Right lobe of liver (tissue), 4 donors: ENCODE measurements at regions not wholly inside any gene's neighbourhood (a gene's known extent, or its start where the extent isn't known, plus 50 kb on each side); places are given as distances from the start of the nearest gene placed in this dataset.
"Not testable (repeated sequence)": the region's sequence is repeated elsewhere in the genome, so short reads cannot be mapped to it uniquely, and the experiment has no call there.

ENCODE experiments used
- CTCF ChIP-seq, 4 donors: fragments of 200-600 bp in 3 of 4; fragments of 450-650 bp in 1 of 4; IDR thresholded peaks; one replicate each; pipeline versions ENCODE4 v1.5.1 to v1.8.0; 2016 to 2022; ENCODE audit warnings: antibody characterized with exemption in 4 of 4, mild to moderate bottlenecking in 2 of 4
- POLR2A ChIP-seq: fragments of 450-650 bp; IDR thresholded peaks from one replicate; pipeline ENCODE4 v1.6.1; 2017; ENCODE audit warnings: antibody characterized with exemption, mild to moderate bottlenecking
- donor health status: DM: no; HTN: no; CAD: no.
- donor health status: DM: no; HTN: no; CAD: no.
- donor health status: DM: no; HTN: yes; CAD: no.

GRCh38 chrY:22085975-22086645 is 96.6 kb downstream of the RBMY1F start:
- not testable (repeated sequence) for TF ChIP-seq CTCF (IDR thresholded peaks at IDR 0.05); POLR2A
